Type B pancreatic cell (in vitro differentiated cells): ENCODE measurements at regions not wholly inside any gene's neighbourhood (a gene's known extent, or its start where the extent isn't known, plus 50 kb on each side); places are given as distances from the start of the nearest gene placed in this dataset.
"Not testable (repeated sequence)": the region's sequence is repeated elsewhere in the genome, so short reads cannot be mapped to it uniquely, and the experiment has no call there.

Source experiments
- DNase-seq: peaks from one replicate; pipeline ENCODE4 v3.0.0; 2021; ENCODE audit warnings: mixed read lengths; ENCODE audit not compliant: unreplicated experiment; ENCODE audit errors: extremely low spot score
- H3K27ac Mint-ChIP-seq: 2 replicates; pipeline ENCODE4 v1.8.0; 2021; ENCODE audit warnings: mild to moderate bottlenecking, mixed read lengths
- H3K27me3 Mint-ChIP-seq: 2 replicates; pipeline ENCODE4 v1.8.0; 2021; ENCODE audit warnings: mixed read lengths
- H3K36me3 Mint-ChIP-seq: 2 replicates; pipeline ENCODE4 v1.8.0; 2021; ENCODE audit warnings: mixed read lengths
- H3K4me1 Mint-ChIP-seq: one replicate; pipeline ENCODE4 v1.8.0; 2021; ENCODE audit warnings: mixed read lengths; ENCODE audit not compliant: unreplicated experiment
- H3K4me3 Mint-ChIP-seq: 2 replicates; pipeline ENCODE4 v1.8.0; 2021; ENCODE audit warnings: mild to moderate bottlenecking, mixed read lengths
- H3K9me3 Mint-ChIP-seq: 2 replicates; pipeline ENCODE4 v1.8.0; 2021; ENCODE audit warnings: mixed read lengths
- CTCF ChIP-seq: fragments of 200-600 bp; sonication (generic); conservative IDR thresholded peaks from 2 replicates; pipeline ENCODE4 v1.5.0; 2021; ENCODE audit warnings: antibody characterized with exemption, mild to moderate bottlenecking

- peaks cover 4% of the 10 kb centered on the region for H3K4me1 Mint-ChIP-seq
- DNase-seq: no peak
- peaks cover 6% of the 10 kb centered on the region for H3K9me3 Mint-ChIP-seq
- no peak overlapping the region for H3K27ac Mint-ChIP-seq
- H3K36me3 Mint-ChIP-seq: no peaks in the 10 kb centered on the region
- no peaks in the 10 kb centered on the region for H3K27me3 Mint-ChIP-seq
- TF ChIP-seq CTCF: no peak
- no peak overlapping the region for H3K4me3 Mint-ChIP-seq
Measured at GRCh38 chr14:47919334-47919846, 244.0 kb upstream of the MDGA2 start.

- Mint-ChIP-seq H3K27me3 (no peaks in the 10 kb centered on the region), H3K9me3 (no peaks in the 10 kb centered on the region), H3K4me1 (peaks cover 4% of the 10 kb centered on the region), H3K27ac (no peak overlapping the region), H3K36me3 (no peaks in the 10 kb centered on the region), H3K4me3 (no peak overlapping the region)
- DNase-seq: no peak
- TF ChIP-seq CTCF: peak; percentile 90
Measured at GRCh38 chr14:47917344-47917954, 242.0 kb upstream of the MDGA2 start.

- H3K4me3 Mint-ChIP-seq: peak overlapping the region; percentile 90
- not testable (repeated sequence) for DNase-seq, H3K27me3 Mint-ChIP-seq, H3K4me1 Mint-ChIP-seq, H3K9me3 Mint-ChIP-seq, H3K36me3 Mint-ChIP-seq
- peak overlapping the region; percentile 89 for H3K27ac Mint-ChIP-seq
Measured at GRCh38 chr14:47901141-47901540, 225.7 kb upstream of the MDGA2 start.

GRCh38 chr14:47899685-47900084, 224.3 kb upstream of the MDGA2 start:
- DNase-seq: no peak
- Mint-ChIP-seq H3K27ac (no peak overlapping the region), H3K27me3 (no peaks in the 10 kb centered on the region), H3K9me3 (no peaks in the 10 kb centered on the region), H3K4me1 (no peaks in the 10 kb centered on the region), H3K36me3 (no peaks in the 10 kb centered on the region), H3K4me3 (peak overlapping the region; percentile 53)
- TF ChIP-seq CTCF: no peak

- no peak overlapping the region for H3K4me3 Mint-ChIP-seq
Measured at GRCh38 chr14:47874350-47874749, 198.9 kb upstream of the MDGA2 start.

More at GRCh38 chr14:47874350-47874749, 198.9 kb upstream of the MDGA2 start:
- no peak for DNase-seq
- no peaks in the 10 kb centered on the region for H3K4me1 Mint-ChIP-seq
- no peaks in the 10 kb centered on the region for H3K27me3 Mint-ChIP-seq
- TF ChIP-seq CTCF: no peak
- H3K9me3 Mint-ChIP-seq: peaks cover 4% of the 10 kb centered on the region
- H3K36me3 Mint-ChIP-seq: no peaks in the 10 kb centered on the region
- no peak overlapping the region for H3K27ac Mint-ChIP-seq
